GM10266 (cell line): ENCODE measurements at regions not wholly inside any gene's neighbourhood (a gene's known extent, or its start where the extent isn't known, plus 50 kb on each side); places are given as distances from the start of the nearest gene placed in this dataset.
A peak's percentile ranks its signal among the peaks of the same experiment; 100 is the strongest.
"Not testable (repeated sequence)": the region's sequence is repeated elsewhere in the genome, so short reads cannot be mapped to it uniquely, and the experiment has no call there.

Experiments
- DNase-seq: peaks from one replicate; pipeline ENCODE4 v3.0.0; 2012; ENCODE audit errors: extremely low spot score
- CTCF ChIP-seq: IDR thresholded peaks from 2 replicates; pipeline ENCODE4 v1.5.1; 2012; ENCODE audit warnings: mild to moderate bottlenecking, low read depth; ENCODE audit not compliant: control insufficient read depth, insufficient read depth; ENCODE audit errors: missing control alignments

GRCh38 chr12:76180401-76181277 is 96.2 kb upstream of the NAP1L1 start:
- DNase-seq, result no peak
- no peak for TF ChIP-seq CTCF

GRCh38 chr12:76178452-76178851 is 94.0 kb upstream of the NAP1L1 start:
- no peak for TF ChIP-seq CTCF
- no peak for DNase-seq

DNA sequence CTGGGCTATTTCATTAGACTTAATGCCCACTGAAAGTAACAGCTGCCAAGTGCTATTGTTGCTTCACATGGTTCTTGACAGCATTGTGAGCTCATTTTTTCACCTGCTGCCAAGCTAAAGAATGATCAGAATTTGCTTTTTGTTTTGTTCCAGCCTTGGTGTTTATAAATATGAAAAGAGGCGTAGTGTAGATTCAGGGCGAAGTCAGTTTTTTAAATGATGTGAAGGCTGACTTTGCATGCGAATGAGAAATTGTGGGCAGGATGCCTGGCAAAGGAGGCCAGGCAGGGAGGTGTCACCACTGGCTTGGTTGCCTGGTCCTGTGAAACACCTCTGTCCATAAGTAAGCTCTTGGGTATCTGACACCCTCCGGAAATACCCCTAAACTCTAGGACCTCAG is 93.3 kb upstream of the NAP1L1 start:
- no peak for DNase-seq
- no peak for TF ChIP-seq CTCF

GRCh38 chr12:76176940-76177339 is 92.5 kb upstream of the NAP1L1 start:
- TF ChIP-seq CTCF, result no peak
- no peak for DNase-seq

- DNase-seq, result not testable (repeated sequence)
Observed at GRCh38 chr12:76175946-76176345, 91.5 kb upstream of the NAP1L1 start.

DNA sequence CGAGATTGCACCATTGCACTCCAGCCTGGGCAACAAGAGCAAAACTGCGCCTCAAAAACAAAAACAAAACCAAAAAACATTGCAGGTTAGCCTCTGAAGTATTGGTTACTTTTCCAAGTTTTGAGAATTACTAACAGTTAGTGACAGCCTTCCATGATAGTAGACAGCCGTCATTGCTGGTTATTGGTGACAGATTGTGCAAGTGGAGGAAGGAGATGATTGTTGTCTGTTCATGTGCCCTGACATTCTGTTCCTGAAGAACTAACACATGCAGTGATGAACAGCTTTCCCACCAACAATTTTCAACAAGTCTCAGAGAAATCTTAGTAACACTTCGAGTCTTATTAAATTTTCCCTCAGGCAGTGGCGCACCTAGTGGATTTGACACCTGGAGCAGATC is 89.3 kb upstream of the NAP1L1 start:
- DNase-seq, result no peak
- no peak for TF ChIP-seq CTCF

GRCh38 chr12:76158518-76159321 is 74.2 kb upstream of the NAP1L1 start:
- TF ChIP-seq CTCF, result peak; percentile 63
- peak; percentile 48 for DNase-seq
